Endothelial cell of umbilical vein (primary cell): ENCODE measurements at regions not wholly inside any gene's neighbourhood (a gene's known extent, or its start where the extent isn't known, plus 50 kb on each side); places are given as distances from the start of the nearest gene placed in this dataset.

ENCODE experiments used
- BruUV-seq: library from RNA; stranded (reverse); fragments of 400-500 nt; replicated peaks from 2 replicates; lab custom pipeline; 2021; lab: Mats Ljungman, UMichigan
- CTCF ChIA-PET: fragments of 300-600, 350-600 bp; sonication (Branson Sonifier 250); formaldehyde crosslinking; loops from one replicate; lab custom pipeline; 2021; ENCODE audit warnings: antibody characterized with exemption, inconsistent platforms; lab: Charles Lee
- POLR2A ChIA-PET: fragments of 300-600, 350-600 bp; sonication (Branson Sonifier 250); formaldehyde crosslinking; loops from one replicate; lab custom pipeline; 2021; ENCODE audit warnings: antibody characterized with exemption, inconsistent platforms; lab: Charles Lee
- DNase-seq: peaks from one replicate; pipeline ENCODE4 v3.0.0-alpha.2; 2011; ENCODE audit warnings: low read depth, low spot score
- FAIRE-seq: peaks from 2 replicates; lab custom pipeline; 2011; peaks lifted over from hg19 to GRCh38; lab: Jason Lieb, UNC
- H2AFZ ChIP-seq: 2 replicates; pipeline ENCODE4 v1.6.0; 2012; ENCODE audit warnings: low read depth, low read length, control low read depth, inconsistent platforms
- H3K27ac ChIP-seq: 2 replicates; pipeline ENCODE4 v1.5.1; 2011; ENCODE audit warnings: low read depth, mild to moderate bottlenecking, control low read depth, low read length, moderate library complexity; ENCODE audit not compliant: insufficient read depth
- H3K27me3 ChIP-seq, 2 experiments: 2 replicates each; pipeline versions ENCODE4 v1.6.0 to v1.6.1; 2011; ENCODE audit warnings: low read length in 2 of 2, mixed read lengths in 1 of 2; ENCODE audit not compliant: control insufficient read depth in 2 of 2, insufficient read depth in 2 of 2
- H3K36me3 ChIP-seq, 2 experiments: 2 replicates in 1 of 2; 3 replicates in 1 of 2; pipeline ENCODE4 v1.5.1; 2011; ENCODE audit warnings: low read length in 2 of 2, mild to moderate bottlenecking in 1 of 2, moderate library complexity in 1 of 2; ENCODE audit not compliant: control insufficient read depth in 2 of 2, insufficient read depth in 2 of 2; ENCODE audit errors: extremely low read depth in 1 of 2
- H3K4me1 ChIP-seq: 3 replicates; pipeline ENCODE4 v1.5.1; 2011; ENCODE audit warnings: mild to moderate bottlenecking, low read length; ENCODE audit not compliant: control insufficient read depth, insufficient read depth; ENCODE audit errors: extremely low read depth
- H3K4me2 ChIP-seq: 2 replicates; pipeline ENCODE4 v1.6.1; 2011; ENCODE audit warnings: low read length, control low read depth, mixed read lengths; ENCODE audit not compliant: insufficient read depth
- H3K4me3 ChIP-seq, 3 experiments: fragments of 200-600 bp in 1 of 3; sonication (generic), shearing (Covaris generic) in 1 of 3; replicated peaks in 1 of 3; 2 replicates each; pipeline ENCODE4 v1.5.1; 2011 to 2016; ENCODE audit warnings: control low read depth in 3 of 3, low read length in 3 of 3, mild to moderate bottlenecking in 2 of 3, inconsistent platforms in 1 of 3, low read depth in 1 of 3, moderate library complexity in 1 of 3; ENCODE audit not compliant: insufficient read depth in 1 of 3
- H3K79me2 ChIP-seq: 2 replicates; pipeline ENCODE4 v1.6.0; 2012; ENCODE audit warnings: low read length, inconsistent platforms; ENCODE audit not compliant: control insufficient read depth, insufficient read depth
- H3K9ac ChIP-seq: replicated peaks from 2 replicates; pipeline ENCODE3; 2011; ENCODE audit warnings: low read length, control low read depth; ENCODE audit not compliant: insufficient read depth; ENCODE audit errors: extremely low read depth
- H3K9me1 ChIP-seq: replicated peaks from 3 replicates; pipeline ENCODE4 v1.6.0; 2011; ENCODE audit warnings: mild to moderate bottlenecking, low read length; ENCODE audit not compliant: control insufficient read depth, insufficient read depth; ENCODE audit errors: extremely low read depth
- H3K9me3 ChIP-seq: replicated peaks from 2 replicates; pipeline ENCODE4 v1.5.1; 2012; ENCODE audit warnings: low read length, inconsistent platforms; ENCODE audit not compliant: control insufficient read depth, insufficient read depth
- H4K20me1 ChIP-seq: replicated peaks from 2 replicates; pipeline ENCODE3; 2011; ENCODE audit warnings: mild to moderate bottlenecking, low read length; ENCODE audit not compliant: control insufficient read depth, insufficient read depth; ENCODE audit errors: extremely low read depth
- EZH2 ChIP-seq: IDR thresholded peaks from 2 replicates; pipeline ENCODE4 v1.6.1; 2012; ENCODE audit warnings: borderline replicate concordance, low read depth, mild to moderate bottlenecking, moderate library complexity, low read length, inconsistent platforms; ENCODE audit not compliant: severe bottlenecking
- FOS ChIP-seq: IDR thresholded peaks from 2 replicates; pipeline ENCODE4 v1.6.1; 2011; ENCODE audit warnings: mild to moderate bottlenecking, low read length, moderate library complexity, borderline replicate concordance; ENCODE audit not compliant: insufficient read depth
- GATA2 ChIP-seq: IDR thresholded peaks from 2 replicates; pipeline ENCODE4 v1.7.0; 2011; ENCODE audit warnings: low read depth, mild to moderate bottlenecking, moderate library complexity, mixed read lengths, low read length; ENCODE audit not compliant: insufficient read length, insufficient read depth
- JUN ChIP-seq: IDR thresholded peaks from 2 replicates; pipeline ENCODE4 v1.6.1; 2011; ENCODE audit warnings: borderline replicate concordance, low read depth; ENCODE audit not compliant: insufficient read length, insufficient read depth
- MYC ChIP-seq: IDR thresholded peaks from one replicate; pipeline ENCODE4 v1.6.1; 2011; ENCODE audit warnings: mild to moderate bottlenecking, low read depth, low read length
- POLR2A ChIP-seq: IDR thresholded peaks from 2 replicates; pipeline ENCODE4 v1.6.1; 2012; ENCODE audit warnings: low read depth, mild to moderate bottlenecking, control low read depth, low read length
- POLR2AphosphoS5 ChIP-seq: IDR thresholded peaks from 2 replicates; pipeline ENCODE4 v1.6.1; 2012; ENCODE audit warnings: low read depth, mild to moderate bottlenecking, control low read depth, low read length, moderate library complexity; ENCODE audit not compliant: insufficient read depth
- dilution Hi-C: fragments of 300-500 bp; cut with MboI; formaldehyde crosslinking; loops from one replicate; pipeline ENCODE4 v1.15.0; 2019; ENCODE audit warnings: low sequenced_read_pairs; ENCODE audit not compliant: extremely low pct_ligation_motif_present
- intact Hi-C: fragments of 100-400 bp; cut with micrococcal nuclease; formaldehyde crosslinking; loops from one replicate; pipeline ENCODE4 v1.10.0; 2022
- TF ChIP-seq, protein P1 (sequence below): IDR thresholded peaks from 2 replicates; pipeline ENCODE4 v1.6.1; 2011; ENCODE audit not compliant: insufficient read depth, insufficient read length
- TF ChIP-seq, protein P2 (sequence below), 2 donors: IDR thresholded peaks; 1 replicate in 1 of 2; 2 replicates in 1 of 2; pipeline ENCODE4 v1.5.1; 2011; ENCODE audit warnings: low read length in 2 of 2, mild to moderate bottlenecking in 2 of 2, moderate library complexity in 2 of 2, control low read depth in 1 of 2, inconsistent platforms in 1 of 2, low read depth in 1 of 2; ENCODE audit not compliant: insufficient read depth in 1 of 2; ENCODE audit errors: extremely low read depth in 1 of 2

DNA sequence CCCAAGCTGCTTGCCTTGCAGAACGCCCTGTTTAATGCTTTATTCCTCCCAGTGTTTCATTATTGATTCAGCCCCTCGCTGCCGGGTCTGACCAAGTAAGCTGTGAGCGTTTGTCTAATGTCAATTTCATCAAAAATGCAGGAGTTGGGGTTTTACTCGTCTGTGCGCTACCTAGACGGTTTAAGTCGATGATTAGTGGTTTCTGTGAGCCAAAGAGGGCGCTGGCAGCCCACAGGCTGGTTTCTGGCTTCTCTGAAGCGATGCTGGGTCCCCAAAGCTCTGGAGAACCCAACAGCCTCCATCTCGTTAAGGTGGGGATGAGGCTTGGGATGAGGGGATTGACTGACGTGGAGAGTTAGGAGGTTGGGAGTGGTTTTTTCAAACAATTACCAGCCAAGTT lies 102.9 kb downstream of the SYF2 start:
- BruUV-seq = no TSS peak
- CTCF ChIA-PET = no interaction called here

DNA sequence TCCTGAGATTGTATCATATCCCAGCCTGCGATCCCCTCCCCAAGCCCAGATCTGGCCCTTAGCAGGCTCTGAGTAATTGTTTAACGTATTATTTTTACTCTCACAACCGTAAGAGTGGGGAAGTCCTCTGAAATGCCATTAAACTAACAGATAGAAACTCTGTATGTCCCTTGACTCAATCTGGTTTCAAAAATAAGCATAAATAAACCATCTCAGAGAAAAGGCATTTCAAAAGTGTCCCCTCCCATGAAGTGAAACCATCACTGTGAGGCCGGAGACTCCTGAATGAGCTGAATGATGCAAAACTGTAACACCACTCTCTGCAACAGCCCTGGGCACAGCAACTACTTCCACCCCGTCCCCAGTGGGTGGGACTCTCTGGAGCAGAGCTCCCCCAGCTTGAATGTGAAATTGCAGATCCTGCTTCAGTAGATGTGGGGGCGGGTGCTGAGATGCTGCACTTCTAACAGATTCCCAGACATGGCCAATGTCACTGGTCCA lies 104.1 kb downstream of the SYF2 start:
- peaks cover 2 to 3% of the 10 kb centered on the region in 2 experiments for H3K27me3 ChIP-seq
- no peak overlapping the region for H3K9ac ChIP-seq
- no peaks in the 10 kb centered on the region for H3K36me3 ChIP-seq
- H3K9me1 ChIP-seq = no peaks in the 10 kb centered on the region
- FAIRE-seq (no peak), DNase-seq (no peak)
- dilution Hi-C loops (no loop called here), intact Hi-C loops (no loop called here)
- H3K4me2 ChIP-seq = no peak overlapping the region
- no peaks in the 10 kb centered on the region for H4K20me1 ChIP-seq
- H3K27ac ChIP-seq = no peak overlapping the region
- H2AFZ ChIP-seq = no peak overlapping the region
- H3K79me2 ChIP-seq = no peaks in the 10 kb centered on the region
- ChIA-PET POLR2A (no interaction called here), CTCF (no interaction called here)
- no peak overlapping the region for H3K4me3 ChIP-seq
- TF ChIP-seq FOS (no peak), GATA2 (no peak), POLR2AphosphoS5 (no peak), JUN (no peak), MYC (no peak), POLR2A (no peak)
- TF ChIP-seq, protein P1, sequence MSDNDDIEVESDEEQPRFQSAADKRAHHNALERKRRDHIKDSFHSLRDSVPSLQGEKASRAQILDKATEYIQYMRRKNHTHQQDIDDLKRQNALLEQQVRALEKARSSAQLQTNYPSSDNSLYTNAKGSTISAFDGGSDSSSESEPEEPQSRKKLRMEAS = no peak
- H3K9me3 ChIP-seq = no peaks in the 10 kb centered on the region
- no TSS peak for BruUV-seq
- H3K4me1 ChIP-seq = no peaks in the 10 kb centered on the region

More for the DNA sequence above, 102.9 kb downstream of the SYF2 start:
- Histone ChIP-seq H3K4me1 (no peaks in the 10 kb centered on the region), H3K27ac (no peak overlapping the region), H3K4me2 (no peak overlapping the region), H3K79me2 (no peaks in the 10 kb centered on the region), H3K4me3 (no peak overlapping the region), H2AFZ (no peak overlapping the region), H3K36me3 (no peaks in the 10 kb centered on the region), H3K9me1 (no peaks in the 10 kb centered on the region), H3K9ac (no peak overlapping the region), H3K9me3 (no peaks in the 10 kb centered on the region), H4K20me1 (no peaks in the 10 kb centered on the region), H3K27me3 (peaks cover 2 to 3% of the 10 kb centered on the region in 2 experiments)
- POLR2A ChIA-PET = no interaction called here
- no peak for TF ChIP-seq JUN
- TF ChIP-seq, protein P2, sequence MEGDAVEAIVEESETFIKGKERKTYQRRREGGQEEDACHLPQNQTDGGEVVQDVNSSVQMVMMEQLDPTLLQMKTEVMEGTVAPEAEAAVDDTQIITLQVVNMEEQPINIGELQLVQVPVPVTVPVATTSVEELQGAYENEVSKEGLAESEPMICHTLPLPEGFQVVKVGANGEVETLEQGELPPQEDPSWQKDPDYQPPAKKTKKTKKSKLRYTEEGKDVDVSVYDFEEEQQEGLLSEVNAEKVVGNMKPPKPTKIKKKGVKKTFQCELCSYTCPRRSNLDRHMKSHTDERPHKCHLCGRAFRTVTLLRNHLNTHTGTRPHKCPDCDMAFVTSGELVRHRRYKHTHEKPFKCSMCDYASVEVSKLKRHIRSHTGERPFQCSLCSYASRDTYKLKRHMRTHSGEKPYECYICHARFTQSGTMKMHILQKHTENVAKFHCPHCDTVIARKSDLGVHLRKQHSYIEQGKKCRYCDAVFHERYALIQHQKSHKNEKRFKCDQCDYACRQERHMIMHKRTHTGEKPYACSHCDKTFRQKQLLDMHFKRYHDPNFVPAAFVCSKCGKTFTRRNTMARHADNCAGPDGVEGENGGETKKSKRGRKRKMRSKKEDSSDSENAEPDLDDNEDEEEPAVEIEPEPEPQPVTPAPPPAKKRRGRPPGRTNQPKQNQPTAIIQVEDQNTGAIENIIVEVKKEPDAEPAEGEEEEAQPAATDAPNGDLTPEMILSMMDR (IDR thresholded peaks at IDR 0.05; ENCODE audit: extremely low read depth in 1 of 2, insufficient read depth in 1 of 2, low read depth in 1 of 2, low read length in 2 of 2) = no peak
- TF ChIP-seq EZH2 = no peak
- no peak for TF ChIP-seq GATA2
- dilution Hi-C loops = no loop called here
- DNase-seq (no peak), FAIRE-seq (no peak)
- intact Hi-C loops = no loop called here
